GM10248 (cell line): ENCODE measurements at regions not wholly inside any gene's neighbourhood (a gene's known extent, or its start where the extent isn't known, plus 50 kb on each side); places are given as distances from the start of the nearest gene placed in this dataset.

Experiments used
- CTCF ChIA-PET: fragments of 300-600 bp; sonication (Branson Sonifier 250); formaldehyde crosslinking; extraction: SDS; loops from one replicate; lab custom pipeline; 2021; ENCODE audit warnings: antibody characterized with exemption; lab: Yijun Ruan, JAX
- POLR2A ChIA-PET: fragments of 350-650 bp; sonication (Branson Sonifier 250); formaldehyde crosslinking; extraction: SDS; loops from one replicate; lab custom pipeline; 2020; ENCODE audit warnings: antibody characterized with exemption; lab: Yijun Ruan, JAX
- DNase-seq: peaks from one replicate; pipeline ENCODE4 v3.0.0; 2012; ENCODE audit errors: extremely low spot score
- CTCF ChIP-seq: IDR thresholded peaks from 2 replicates; pipeline ENCODE4 v1.5.1; 2012; ENCODE audit warnings: mild to moderate bottlenecking, low read depth; ENCODE audit errors: extremely low read depth, missing control alignments, control extremely low read depth

GRCh38 chr21:35664683-35665082, 395.6 kb downstream of the SETD4 start:
- ChIA-PET CTCF (interaction anchor here (1.5 kb wide), 1 partner anchor 919 kb away, joined by 4 read pairs; no protein-coding TSS in a partner anchor), POLR2A (no interaction called here)
- no peak for TF ChIP-seq CTCF
- DNase-seq = peak; percentile 14

- no peak for DNase-seq
- POLR2A ChIA-PET = interaction anchor here (0.7 kb wide), 1 partner anchor 30 kb away, joined by 3 read pairs; no protein-coding TSS in a partner anchor
- CTCF ChIA-PET = interaction anchor here (1.5 kb wide), 1 partner anchor 918 kb away, joined by 4 read pairs; no protein-coding TSS in a partner anchor
- TF ChIP-seq CTCF = no peak
These were observed 396.3 kb downstream of the SETD4 start for GRCh38 chr21:35663856-35664606.

GRCh38 chr21:35658242-35658641, 402.1 kb downstream of the SETD4 start:
- ChIA-PET CTCF (no interaction called here), POLR2A (no interaction called here)

GRCh38 chr21:35652872-35653271, 407.5 kb downstream of the SETD4 start:
- TF ChIP-seq CTCF = no peak
- ChIA-PET CTCF (interaction anchor here (1.6 kb wide), 1 partner anchor 108 kb away, joined by 3 read pairs; no protein-coding TSS in a partner anchor), POLR2A (no interaction called here)
- no peak for DNase-seq

More at GRCh38 chr21:35658242-35658641, 402.1 kb downstream of the SETD4 start:
- DNase-seq = no peak
- no peak for TF ChIP-seq CTCF

GRCh38 chr21:35652196-35652595, 408.1 kb downstream of the SETD4 start:
- POLR2A ChIA-PET = no interaction called here

GRCh38 chr21:35651196-35651595, 409.1 kb downstream of the SETD4 start:
- CTCF ChIA-PET = interaction anchor here (1.1 kb wide), 1 partner anchor 12 kb away, joined by 4 read pairs; no protein-coding TSS in a partner anchor

More at GRCh38 chr21:35652196-35652595, 408.1 kb downstream of the SETD4 start:
- DNase-seq = no peak
- CTCF ChIA-PET = interaction anchor here (1.1 to 1.6 kb wide), 2 partner anchors 13 to 107 kb away, joined by 3 to 4 read pairs; no protein-coding TSS in a partner anchor
- TF ChIP-seq CTCF = no peak

More at GRCh38 chr21:35651196-35651595, 409.1 kb downstream of the SETD4 start:
- TF ChIP-seq CTCF = no peak
- POLR2A ChIA-PET = no interaction called here
- DNase-seq = no peak
